GM12874 (cell line): ENCODE measurements at regions not wholly inside any gene's neighbourhood (a gene's known extent, or its start where the extent isn't known, plus 50 kb on each side); places are given as distances from the start of the nearest gene placed in this dataset.

Experiments used
- CTCF ChIP-seq: IDR thresholded peaks from 2 replicates; pipeline ENCODE4 v1.5.1; 2011; ENCODE audit warnings: low read depth, mild to moderate bottlenecking, control low read depth, low read length, moderate library complexity; ENCODE audit not compliant: insufficient read depth

DNA sequence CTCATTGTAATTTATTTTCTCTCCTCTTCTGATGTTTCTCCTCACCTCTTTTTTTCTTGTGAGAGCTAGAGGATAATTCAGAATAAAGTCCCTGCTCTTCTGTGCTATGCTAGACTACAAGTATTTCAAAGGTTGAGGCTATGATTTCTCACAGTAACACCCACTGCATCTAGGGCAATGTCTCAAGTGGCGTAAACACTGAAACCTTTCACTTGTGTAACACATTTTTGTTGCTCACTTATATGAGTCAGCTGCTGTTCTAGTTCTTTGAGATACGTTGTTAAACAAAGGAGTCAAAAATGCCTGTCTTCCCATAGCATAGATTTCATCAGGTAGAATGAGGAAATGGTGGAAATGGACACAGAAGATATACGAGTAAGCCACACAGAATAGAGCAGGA is 305.1 kb upstream of the PITRM1 start:
- no peak for TF ChIP-seq CTCF

DNA sequence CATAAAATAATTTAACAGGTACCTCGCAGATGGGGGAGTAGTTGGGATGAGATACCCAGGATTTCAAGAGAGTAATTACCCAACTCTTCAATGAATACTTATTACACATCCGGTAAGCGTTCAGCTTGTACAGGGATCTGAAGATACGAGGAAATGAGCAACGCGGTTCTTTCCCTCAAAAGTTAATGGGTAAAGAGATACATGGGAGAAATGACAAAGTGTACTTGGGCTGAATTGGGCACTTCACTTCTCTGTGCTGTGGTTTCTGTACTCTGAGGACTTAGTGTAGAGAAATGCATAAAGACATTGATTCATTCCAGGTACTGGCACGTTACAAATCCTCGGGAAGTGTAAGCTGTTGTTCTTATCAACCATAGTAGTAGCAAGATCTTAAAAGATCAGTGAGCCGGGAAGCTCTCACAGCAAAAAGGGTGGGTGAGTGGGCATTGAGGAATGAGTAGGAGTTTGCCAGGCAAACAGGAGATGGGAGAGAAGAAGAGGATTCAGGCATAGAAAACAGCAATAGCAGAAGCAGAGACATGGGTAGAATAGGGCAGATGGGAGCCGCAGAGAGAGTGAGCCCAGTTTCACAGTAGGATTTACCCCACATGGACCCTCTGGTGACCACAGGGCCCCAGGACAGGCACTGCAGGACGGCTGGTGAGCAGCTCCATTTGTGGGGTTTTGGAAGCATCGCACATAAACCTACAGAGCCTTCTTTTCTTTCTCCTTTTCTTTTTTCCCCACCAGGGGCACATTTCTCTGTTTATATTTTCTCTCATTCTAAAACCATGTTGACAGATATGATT is 304.3 kb upstream of the PITRM1 start:
- no peak for TF ChIP-seq CTCF

DNA sequence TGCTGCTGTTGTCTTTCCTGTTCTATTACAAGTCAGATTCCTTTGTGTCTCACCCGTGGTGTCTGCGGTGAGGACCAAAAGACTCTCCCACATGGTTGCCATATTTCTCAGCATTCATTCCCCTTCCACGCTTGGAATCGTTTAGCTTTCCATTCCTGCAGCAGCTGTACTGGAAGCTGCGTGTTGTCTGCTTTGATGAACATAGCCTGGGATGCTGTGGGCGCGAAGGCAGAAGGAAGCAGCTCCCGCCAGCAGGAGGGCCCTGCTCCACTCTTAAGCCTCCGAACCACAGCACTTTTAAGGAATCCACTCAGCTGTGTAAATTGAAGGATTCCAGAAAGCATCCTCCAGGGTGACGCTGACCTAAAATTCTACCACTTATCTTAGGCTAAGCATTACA is 303.6 kb upstream of the PITRM1 start:
- TF ChIP-seq CTCF: no peak

DNA sequence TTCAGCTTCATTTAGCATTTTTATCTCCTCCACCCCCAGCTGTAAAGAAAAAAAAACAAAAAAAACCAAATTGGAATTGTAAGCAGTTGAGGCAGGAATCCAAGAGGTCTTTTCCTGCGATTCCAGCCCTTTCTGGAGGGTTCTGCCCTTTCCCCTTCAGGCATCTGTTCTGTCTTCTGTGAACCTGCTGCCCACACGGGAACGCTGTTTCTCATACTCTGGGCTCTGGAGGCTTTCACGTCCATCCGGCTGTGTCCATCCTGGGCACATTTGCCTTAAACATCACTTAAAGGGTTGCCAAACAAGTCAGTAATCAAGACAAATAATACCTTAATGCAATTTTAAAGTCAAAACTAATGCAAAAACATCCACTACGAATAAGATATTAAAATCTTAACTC is 302.8 kb upstream of the PITRM1 start:
- TF ChIP-seq CTCF: no peak

DNA sequence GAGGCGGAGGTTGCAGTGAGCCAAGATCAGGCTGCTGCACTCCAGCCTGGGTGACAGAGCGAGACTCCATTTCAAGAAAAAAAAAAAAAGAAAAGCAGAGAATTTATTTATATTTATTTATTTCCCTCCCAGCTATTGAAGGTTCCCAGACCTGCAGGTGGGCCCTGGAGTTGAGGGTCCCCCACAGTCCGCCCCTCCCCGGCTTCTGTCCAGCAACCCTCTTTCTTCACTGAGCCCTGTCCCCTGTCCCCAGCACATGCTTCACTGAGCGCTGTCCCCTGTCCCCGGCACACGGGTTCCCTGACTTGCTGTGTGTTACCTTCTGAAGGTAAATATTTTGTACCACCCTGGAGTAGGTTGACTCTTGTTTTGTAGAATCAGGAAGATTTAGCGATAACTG is 301.7 kb upstream of the PITRM1 start:
- TF ChIP-seq CTCF: no peak

GRCh38 chr10:3473271-3473670 is 300.7 kb upstream of the PITRM1 start:
- no peak for TF ChIP-seq CTCF

DNA sequence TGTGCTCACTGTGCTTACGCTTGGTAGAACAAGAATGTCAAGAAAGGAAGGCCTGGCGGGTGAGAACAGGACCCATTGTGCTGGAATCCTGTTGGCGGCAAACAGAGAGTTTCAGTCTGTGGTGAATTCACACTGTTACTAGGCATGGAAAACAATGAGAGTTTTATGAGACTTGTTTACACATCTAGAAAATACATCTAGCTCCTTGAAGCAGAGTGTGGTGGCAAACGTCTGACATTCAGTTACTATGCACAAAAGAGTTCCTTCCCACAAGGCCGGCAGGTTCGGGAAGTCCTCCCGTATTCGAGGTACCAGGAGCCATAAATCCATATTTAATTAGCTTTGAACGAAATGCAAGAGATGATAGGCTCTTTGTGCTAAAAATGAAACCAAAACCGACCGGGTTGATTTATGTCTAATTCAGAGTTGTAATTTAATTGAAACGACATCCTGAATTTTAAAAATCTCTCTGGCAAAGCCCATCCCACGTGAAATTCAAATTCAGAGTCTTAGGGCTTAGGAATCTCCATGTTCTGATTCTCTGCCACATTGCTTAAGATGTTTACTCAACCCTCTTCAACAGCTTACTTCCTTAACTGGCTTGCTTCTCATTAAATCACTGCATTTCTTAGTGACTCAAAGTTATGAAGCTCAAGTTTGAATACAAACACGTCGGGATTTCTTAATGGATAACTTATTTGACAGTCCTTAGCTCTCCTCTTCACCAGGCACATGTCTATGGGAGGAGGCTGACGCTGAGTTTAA is 299.9 kb upstream of the PITRM1 start:
- no peak for TF ChIP-seq CTCF
